ENCODE measurements at regions not wholly inside any gene's neighbourhood (a gene's known extent, or its start where the extent isn't known, plus 50 kb on each side); places are given as distances from the start of the nearest gene placed in this dataset.
"Not testable (repeated sequence)": the region's sequence is repeated elsewhere in the genome, so short reads cannot be mapped to it uniquely, and the experiment has no call there.

DNA sequence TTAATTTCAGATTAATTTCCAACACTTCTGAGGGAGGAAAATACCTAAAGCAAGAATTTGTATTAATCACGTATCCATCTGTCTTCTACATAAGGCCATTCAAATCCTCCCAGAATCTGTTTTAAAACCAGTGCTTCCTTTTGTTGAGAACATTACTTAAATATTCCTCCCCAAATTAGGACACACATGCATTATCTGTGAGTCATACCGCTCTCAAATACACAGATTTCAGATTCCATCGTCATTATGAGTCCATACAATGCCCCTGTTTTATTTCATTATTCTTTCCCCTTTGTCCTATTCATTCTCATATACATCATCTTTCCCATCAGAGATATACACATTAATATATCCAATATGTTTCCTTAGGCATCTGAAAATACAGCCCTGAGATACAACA lies 57.3 kb upstream of the PRSS12 start:
- no peak for DNase-seq

DNA sequence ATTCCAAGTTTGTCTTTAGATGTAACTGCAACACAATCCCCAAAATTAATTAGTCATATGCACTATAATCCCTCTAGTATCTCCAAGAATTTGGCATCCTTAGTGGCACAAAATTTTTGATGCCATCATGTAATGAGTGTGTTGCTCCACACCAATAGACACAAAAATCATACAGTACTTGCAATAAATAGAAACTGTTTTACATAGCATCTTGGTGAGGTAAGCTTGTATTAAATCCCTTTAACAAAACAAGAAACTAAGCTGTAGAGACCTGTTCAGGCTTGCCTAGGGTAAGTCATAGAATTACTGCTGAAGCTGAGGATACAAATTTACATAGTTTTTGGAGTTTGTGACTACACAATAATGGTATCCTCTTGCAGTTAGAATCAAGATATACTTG lies 64.5 kb upstream of the PRSS12 start:
- DNase-seq = no peak

DNA sequence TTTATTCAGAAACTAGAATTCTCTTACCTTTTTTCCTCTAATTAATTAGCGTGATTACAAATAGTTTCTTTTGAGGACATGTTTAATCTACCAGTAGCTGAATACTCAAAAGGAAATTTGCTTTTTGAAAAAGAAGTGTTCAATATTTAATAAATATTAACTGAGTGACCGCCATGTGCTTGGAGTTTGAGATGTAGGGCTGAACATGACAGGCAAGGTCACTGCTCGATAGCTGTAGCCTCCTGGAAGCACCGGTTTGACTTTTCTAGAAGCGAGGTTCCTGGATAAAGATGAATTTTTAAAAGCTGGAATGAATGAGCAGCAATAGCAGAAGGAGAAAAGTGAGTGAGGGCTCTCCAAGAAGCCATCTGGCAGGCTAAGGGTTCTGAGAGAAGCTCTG lies 65.0 kb upstream of the PRSS12 start:
- DNase-seq = not testable (repeated sequence)

DNA sequence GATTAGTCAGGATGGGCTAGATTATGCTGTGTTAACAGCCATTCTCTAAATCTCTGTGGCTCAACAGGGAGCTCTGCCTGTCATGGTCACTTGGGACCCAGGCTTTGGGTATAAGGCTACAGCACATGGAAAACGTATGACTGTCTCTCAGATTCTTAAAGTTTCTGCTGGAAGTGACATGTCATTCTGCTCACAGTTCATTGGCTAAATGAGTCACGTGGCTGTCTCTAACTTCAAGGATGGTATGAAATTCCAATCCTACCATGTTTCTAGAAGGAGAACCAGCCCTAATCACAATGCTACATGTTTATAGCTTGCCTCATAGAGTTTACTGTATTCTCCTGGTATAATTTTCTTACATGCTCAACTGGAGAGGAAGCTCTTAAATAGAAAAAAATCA lies 65.6 kb upstream of the PRSS12 start:
- DNase-seq = not testable (repeated sequence)

DNA sequence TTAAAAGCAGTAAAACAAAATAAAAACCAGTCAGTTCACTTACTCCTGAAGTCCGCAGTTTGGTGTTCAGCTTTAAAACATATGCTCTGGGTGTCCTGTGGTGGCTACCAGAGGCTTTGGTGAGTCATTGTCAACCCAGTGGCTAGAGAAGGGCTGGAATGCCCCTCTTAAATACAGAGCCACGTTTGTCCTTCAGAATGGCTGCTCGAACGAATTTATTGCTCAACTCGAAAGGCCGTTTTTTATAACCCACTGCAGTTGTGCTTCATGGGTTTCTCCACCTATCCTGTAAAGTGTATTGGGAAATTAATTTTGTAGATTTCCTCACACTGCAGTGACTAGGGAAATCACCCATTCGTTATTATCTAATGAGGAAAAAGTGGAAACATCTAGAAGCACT lies 66.8 kb upstream of the PRSS12 start:
- not testable (repeated sequence) for DNase-seq

DNA sequence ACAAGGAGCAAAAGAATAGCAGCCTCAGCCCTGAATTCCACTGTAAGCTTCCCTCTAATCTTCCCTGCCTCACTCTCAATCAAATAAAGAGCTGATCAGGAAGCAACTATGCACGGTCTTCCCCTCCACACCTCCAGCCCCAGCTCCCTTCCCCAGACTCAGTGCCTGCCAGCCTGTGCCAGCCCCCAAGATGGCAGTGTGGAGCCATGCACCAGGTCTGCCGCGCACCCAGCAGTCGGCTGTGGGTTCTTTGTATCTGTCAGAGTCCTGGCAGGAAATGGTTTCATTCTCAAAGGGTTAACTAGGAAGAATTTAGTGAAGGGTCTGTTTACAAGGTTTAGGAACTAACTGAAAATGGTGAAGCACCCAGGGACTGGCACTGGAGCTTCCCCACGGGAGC lies 71.3 kb upstream of the PRSS12 start:
- peak; percentile 18 to 50 for DNase-seq

DNA sequence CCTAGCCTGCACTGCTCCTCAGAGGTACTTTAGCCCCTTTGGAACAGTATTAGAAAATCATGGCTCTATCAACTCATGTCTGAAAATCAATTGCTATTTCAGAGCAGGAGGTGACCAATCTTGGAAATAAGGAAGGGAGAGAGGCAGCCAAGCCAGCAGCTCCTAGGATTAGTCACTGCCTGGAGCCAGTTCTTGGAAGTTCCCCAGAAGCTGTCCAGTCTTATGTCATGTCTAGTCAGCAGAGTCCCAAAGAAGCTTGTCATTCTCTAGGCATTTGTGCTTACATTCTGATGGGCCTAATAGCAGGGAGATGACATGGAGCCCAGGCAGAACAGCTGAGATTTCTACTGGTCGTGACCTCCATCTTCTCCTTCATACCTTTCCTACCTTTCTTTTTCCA lies 76.1 kb upstream of the PRSS12 start:
- DNase-seq = not testable (repeated sequence)

DNA sequence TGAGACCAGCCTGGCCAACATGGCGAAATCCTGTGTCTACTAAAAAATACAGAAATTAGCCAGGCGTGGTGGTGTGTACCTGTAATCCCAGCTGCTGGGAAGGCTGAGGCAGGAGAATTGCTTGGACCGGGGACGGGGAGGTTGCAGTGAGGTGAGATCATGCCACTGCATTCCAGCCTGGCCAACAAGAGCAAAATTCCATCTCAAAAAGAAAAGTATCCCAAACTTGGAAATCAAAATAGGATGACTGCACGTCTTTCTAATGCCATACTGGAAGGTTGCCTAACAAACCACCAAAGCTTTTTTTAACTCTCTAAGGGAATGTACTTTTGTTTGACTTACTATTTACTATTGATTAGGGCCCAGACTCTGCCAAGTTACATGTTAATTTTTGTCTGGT lies 79.6 kb upstream of the PRSS12 start:
- not testable (repeated sequence) for DNase-seq

DNA sequence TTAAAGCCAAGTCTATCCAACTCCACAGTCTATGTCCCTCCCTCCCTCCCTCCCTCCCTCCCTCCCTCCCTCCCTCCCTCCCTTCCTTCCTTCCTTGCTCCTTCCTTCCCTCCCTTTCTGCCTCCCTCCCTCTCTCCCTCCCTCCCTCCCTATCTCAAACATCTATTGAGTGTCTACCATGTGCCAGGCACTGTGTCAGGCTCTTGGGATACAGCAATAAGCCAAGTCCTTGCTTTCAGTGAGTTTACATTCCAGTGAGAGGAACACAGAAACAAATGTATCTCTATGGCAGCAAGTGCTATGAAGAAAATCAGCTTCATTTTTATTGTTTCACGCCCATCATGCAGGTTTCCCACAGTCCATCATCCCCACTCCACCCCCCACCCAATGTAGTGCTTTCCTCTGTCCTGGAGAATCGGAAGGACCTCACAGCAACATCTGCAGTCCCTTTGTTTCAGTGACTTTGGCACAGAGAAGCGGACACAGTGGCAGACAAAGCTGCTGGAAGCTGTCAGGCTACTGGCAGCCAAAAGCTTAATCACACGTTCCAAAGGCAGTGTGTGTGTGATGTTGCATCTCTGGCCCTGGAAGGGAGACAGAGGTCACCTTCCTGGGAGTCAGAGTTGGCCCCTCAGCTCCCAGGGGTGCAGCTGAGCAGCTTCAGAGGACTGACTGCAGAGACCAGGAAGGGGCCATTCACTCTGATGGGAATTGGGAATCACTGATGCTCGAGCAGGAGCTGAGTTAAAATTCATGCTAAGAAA lies 81.0 kb upstream of the PRSS12 start:
- not testable (repeated sequence) for DNase-seq

DNA sequence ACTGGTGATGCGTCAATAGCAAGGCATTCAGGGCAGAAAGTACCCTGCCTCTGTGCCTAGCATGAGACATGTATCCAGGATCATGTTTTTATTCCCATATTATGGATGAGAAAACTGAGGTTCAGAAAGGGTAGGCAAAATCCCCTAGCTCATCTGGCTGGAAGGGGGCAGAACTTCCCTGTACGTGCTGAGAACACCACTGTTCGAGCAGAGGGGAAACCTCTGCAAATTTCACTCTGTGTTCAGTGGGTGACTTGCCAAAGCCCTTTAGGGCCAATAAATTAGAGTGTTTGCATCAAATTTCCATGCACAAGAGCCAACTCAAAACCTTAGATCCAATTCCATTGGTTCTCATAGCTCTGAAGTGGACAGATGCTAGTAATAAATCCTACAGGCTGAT lies 82.6 kb upstream of the PRSS12 start:
- not testable (repeated sequence) for DNase-seq

DNA sequence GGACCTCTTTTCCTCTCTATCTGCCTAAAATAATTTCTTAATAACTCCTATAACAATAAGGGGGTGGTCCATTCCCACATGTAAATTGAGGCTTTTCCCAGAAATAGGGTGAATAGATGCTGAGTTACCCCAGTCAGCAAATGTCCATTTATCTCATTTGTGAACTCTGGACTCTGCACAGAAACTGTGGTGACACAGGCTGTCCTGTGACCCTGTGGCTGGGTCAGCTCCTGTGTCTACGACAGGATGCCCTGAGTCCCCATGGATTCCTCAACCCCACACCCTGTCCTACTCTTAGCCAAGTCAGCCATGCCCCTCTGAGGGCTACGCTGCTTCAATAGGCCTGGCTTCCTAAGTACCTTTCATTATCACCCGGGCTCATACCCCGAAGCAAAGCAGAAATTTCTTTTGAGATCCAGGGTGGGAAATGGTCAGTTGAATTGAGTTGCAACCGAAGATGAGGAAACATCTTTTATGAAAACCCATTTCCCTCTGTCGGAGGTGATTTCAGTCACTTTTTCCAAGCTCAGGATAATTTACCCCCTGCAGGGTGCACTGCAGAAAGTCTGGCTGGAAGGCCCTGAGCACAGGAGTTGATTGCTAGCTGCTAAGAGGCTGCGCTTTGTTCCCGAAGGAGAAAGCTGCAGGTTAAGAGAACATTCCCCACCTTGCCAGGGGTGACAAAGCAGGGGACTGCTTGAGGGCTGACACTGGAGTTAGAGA lies 89.5 kb upstream of the PRSS12 start:
- not testable (repeated sequence) for DNase-seq

DNA sequence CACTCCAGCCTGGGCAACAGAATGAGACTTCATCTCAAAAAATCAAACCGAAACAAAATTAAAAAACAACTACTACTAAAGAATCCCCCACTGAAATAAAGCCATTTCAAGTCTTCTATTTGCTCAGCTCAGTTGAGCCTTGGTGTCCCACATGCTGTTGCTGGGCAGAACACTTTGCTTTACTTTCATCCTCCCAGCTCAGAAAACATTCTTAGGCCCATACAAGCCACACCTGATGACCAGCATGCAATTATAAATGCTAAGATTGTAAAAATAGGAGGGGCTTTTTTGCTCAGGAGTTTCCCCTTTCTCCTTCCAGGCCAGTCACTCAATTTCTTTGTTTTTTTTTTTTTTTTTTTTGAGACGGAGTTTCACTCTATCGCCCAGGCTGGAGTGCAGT lies 94.6 kb upstream of the PRSS12 start:
- not testable (repeated sequence) for DNase-seq

DNA sequence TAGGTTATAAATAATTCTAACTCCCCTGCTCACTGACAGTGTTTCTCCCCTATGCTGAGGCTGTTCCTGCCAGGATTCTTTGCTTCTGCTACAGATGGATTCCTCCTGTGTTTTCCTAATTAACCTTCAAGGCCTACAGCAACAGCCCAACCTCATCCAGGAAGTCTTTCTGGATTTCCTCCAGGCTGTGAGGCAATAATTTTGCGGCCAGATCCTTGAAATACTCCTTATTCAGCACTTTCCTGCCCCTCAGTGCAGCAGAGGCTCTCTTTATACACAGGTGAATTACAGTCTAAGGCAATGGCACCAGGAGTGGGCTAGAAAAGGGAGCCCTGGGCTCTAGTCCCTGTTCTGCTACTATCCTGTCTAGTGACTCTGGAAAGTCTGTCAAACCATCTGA lies 102.1 kb upstream of the PRSS12 start:
- DNase-seq = not testable (repeated sequence)

DNA sequence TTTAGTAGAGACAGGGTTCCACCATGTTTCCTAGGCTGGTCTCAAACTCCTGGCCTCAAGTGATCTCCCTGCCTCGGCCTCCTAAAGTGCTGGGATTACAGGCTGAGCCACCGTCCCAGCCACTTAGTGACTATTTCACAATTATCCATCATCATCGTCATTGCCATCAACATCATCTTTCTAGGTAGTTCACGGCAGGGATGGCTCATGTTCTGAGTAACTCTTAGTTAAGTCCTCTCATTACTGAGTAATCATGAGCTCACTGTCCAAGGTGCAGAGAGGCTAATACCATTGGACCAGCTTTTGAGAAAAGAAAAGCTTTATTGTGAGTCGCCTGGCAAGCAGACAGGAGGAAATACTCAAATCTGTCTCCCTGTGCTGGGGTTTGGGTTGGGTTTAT lies 108.6 kb upstream of the PRSS12 start:
- DNase-seq = not testable (repeated sequence)

DNA sequence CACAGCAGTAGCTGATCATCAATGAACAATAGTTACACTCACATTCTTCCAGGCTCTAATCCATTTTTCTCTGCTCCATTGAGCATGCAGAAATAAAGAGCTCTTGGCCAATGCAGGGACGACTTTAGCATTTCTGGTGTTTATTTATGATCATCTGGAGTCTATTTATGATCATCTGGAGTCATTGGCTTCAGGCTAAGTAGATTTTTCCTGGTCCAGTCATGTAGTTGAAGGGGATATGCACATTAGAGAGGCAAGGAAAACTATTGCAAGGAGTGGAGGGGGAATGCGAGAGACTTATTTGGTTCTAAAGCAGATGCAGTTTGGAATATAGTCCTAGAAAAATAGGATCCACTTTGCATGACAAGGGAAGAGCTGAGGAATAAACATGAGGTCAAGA lies 113.0 kb upstream of the PRSS12 start:
- DNase-seq = not testable (repeated sequence)

DNA sequence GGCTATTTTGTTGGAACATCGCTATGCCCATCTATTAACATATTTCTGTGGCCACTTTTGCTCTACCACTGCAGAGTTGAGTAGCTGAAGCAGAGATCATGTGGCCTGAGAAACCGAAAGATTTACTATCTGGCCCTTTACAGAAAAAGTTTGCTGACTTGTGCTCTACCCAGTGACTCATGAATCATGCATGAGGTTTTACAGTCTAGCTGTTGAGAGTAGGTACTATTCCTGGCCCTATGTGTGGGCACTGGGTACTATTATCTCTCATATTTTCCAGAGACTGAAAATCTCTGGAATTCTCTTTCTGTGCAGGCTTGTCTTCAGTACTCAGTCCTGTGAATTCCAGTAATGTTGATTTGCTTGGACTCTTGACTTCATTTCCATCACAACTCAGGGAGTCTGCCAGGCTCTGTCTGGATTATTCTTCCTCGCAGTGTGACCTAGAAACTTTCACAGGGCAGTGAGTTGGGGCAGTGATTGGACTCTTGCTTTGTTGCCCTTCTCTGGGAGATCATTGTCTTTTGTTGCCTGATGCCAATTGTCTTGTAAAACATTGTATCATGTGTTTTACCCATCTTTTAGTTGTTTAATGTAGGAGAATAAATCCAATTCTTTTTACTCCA lies 121.3 kb upstream of the PRSS12 start:
- not testable (repeated sequence) for DNase-seq

DNA sequence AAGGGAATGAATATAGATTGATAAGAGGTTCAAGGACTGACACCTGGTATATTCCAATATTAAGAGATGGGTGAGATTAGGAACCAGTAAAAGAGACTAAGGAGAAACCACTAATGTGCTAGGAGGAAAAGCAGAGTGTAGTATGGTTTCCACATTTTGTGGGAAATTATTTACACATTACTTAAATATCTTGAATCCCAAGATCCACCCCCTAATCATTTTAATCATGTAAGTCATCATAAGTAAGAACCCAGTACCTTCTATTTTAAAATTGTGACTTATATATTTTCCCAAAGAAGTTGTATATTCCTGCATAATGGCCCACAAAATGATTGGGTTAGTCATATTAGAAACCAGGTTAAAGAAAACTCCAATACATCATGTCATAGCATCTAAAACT lies 122.0 kb upstream of the PRSS12 start:
- DNase-seq = not testable (repeated sequence)

DNA sequence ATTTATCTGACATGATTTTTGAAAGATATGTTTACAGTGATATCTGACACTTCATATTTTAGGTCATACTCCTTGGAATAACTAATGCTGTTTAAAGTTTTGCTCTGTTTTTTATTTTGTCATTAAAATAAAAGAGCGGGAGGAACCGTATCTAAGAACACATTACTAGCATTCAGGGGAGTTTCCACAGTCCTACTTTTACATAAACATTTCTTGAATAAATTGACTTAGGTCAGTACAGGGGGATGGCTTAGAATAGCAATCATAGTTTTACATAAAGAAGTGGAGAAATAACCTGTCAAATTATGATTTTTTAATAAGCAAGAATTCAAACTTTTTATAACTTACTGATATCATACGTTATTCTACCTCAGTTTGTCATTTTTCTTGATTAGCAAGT lies 123.1 kb upstream of the PRSS12 start:
- DNase-seq = not testable (repeated sequence)

DNA sequence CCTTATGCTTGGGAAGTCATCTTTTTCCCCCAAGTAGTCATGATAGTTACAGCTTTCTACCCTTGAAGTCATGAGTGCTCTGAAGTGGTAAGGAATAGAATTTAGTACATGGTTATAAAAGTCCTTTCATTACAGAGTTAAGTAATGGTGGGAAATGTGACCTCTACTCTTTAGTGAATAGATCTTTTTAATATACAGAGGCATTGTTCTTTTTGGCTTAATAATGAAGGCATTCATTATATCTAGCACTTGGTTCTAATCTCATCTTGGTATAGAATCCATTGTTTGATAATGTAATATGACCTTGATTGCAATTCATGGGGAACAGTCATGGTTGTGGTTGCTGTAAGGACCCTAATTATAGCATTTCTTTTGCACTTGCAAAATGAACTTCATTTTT lies 125.0 kb upstream of the PRSS12 start:
- DNase-seq = not testable (repeated sequence)

DNA sequence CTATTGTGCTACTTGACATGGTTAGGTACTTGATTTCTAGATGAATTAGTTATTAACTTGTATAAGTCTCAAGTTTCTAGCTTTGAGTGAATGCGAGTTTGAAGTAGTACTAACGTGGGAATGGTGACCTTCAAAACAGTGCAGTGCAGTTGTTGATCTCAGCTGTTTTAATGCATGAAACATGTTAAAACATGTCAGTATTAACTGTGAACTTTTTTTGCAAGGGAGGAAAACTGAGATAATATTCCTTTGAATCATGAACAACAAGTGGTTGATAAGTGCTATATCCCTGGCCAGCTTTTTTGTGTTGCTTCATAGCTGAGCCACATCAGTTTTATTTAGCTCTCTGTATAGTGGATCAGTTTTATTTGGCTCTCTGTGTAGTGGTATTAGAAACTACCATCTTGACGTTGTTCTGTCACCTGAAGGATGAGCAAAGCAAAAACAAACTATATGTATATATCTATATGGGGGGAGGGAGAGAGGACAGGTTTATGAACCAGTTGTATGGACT lies 133.1 kb upstream of the PRSS12 start:
- not testable (repeated sequence) for DNase-seq

DNA sequence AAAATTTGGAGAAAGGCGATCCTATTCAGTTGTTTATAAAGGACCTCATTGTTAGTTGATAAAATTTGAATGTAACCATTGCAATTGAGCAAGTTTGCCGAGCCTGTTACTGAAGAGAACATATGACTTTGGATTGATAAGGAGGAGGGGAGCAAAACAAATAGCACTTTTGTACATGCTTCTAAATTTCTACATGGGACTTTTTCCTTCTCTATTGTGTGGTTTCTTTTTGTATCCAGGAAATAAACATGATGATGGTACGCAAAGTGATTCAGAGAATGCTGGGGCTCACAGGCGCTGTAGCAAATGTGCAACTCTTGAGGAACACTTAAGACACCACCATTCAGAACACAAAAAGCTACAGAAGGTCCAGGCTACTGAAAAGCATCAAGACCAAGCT lies 140.2 kb upstream of the PRSS12 start:
- DNase-seq = not testable (repeated sequence)

DNA sequence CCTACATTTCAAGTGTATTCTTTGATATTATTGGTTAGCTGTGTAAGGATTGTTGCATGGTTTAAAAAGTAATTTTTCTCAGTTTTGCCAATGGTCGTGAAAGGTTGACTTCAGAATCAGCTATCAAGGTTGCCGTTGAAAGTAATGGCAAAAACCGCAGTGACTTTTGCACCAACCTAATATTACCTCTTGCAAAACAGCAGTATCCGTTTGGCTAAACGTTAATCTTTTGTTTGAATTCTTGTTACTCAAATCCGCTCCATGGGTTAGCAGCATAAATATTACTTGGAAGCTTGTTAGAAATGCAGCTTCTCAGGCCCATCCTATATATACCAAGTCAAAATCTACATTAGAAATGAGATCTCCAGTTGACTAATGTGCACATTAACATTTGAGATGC lies 141.6 kb upstream of the PRSS12 start:
- not testable (repeated sequence) for DNase-seq

DNA sequence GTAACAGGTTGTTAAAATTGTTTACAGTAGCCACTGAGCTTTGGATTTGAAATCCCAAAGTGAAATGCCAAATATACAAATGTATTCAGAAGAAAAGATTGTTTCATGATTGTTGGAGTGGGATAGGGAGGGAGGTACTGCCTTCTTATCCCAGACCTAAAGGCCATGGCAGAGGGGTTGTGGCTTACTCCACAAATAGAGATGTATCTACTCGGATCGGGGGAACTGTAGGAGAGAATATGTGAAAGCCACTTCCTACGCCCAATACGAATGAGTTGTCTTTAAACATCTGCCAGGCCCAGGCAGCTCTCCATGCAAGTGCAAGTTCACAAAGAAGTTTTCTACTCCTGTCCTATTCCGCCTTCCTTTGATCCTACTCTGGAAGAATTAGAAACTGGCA lies 150.2 kb upstream of the PRSS12 start:
- DNase-seq = not testable (repeated sequence)

DNA sequence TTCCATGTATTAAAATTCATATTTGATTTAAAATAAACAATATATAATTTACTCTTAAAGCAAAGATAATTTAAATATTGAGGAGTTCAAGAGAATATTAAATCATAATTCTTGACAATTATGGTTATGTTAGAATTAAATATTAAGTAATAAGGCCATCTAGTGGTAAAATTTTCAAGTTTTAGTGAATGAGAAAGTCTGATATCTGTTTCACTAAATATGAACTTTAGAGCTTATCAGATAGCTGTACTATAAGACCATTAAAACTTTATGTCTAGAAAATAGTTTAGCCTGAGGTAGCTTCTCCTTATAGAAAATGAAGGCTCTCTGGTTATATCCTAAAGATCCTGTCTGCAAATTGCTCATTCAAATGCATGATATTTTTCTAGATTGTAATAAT lies 152.1 kb upstream of the PRSS12 start:
- DNase-seq = peak in 1 of 2 experiments; percentile 10

Measured in NCI-H446 (cell line).